H1 (cell line): ENCODE measurements at regions not wholly inside any gene's neighbourhood (a gene's known extent, or its start where the extent isn't known, plus 50 kb on each side); places are given as distances from the start of the nearest gene placed in this dataset.

Source experiments
- CTCF ChIA-PET: fragments of 300-600 bp; sonication (Branson Sonifier 250); formaldehyde crosslinking; loops from one replicate; lab custom pipeline; 2021; ENCODE audit not compliant: partially characterized antibody; lab: Charles Lee
- POLR2A ChIA-PET: fragments of 300-600 bp; sonication (Branson Sonifier 250); formaldehyde crosslinking; loops from one replicate; lab custom pipeline; 2021; ENCODE audit warnings: inconsistent platforms; ENCODE audit not compliant: partially characterized antibody; lab: Charles Lee
- DNase-seq, 2 experiments: peaks; one replicate each; pipeline versions ENCODE4 v3.0.0 to v3.0.0-alpha.2; 2010 to 2022; ENCODE audit warnings: low spot score in 2 of 2, low read depth in 1 of 2, mixed read lengths in 1 of 2
- FAIRE-seq: peaks from 2 replicates; lab custom pipeline; 2011; peaks lifted over from hg19 to GRCh38; lab: Jason Lieb, UNC
- H2AFZ ChIP-seq: 2 replicates; pipeline ENCODE4 v1.8.1; 2012; ENCODE audit warnings: low read length, inconsistent platforms
- H2AK5ac ChIP-seq: 2 replicates; pipeline ENCODE4 v1.6.1; 2013; ENCODE audit warnings: low read depth, low read length
- H2BK120ac ChIP-seq: replicated peaks from 2 replicates; pipeline ENCODE3; 2013; ENCODE audit warnings: low read depth, low read length, inconsistent platforms
- H2BK12ac ChIP-seq: 2 replicates; pipeline ENCODE4 v1.6.1; 2013; ENCODE audit warnings: low read depth, low read length
- H2BK15ac ChIP-seq: 2 replicates; pipeline ENCODE4 v1.6.1; 2013; ENCODE audit warnings: low read length
- H2BK20ac ChIP-seq: 2 replicates; pipeline ENCODE4 v1.6.1; 2013; ENCODE audit warnings: low read length
- H2BK5ac ChIP-seq: 2 replicates; pipeline ENCODE4 v1.6.1; 2013; ENCODE audit warnings: low read depth, low read length
- H3K14ac ChIP-seq: 2 replicates; pipeline ENCODE4 v1.6.1; 2013; ENCODE audit warnings: inconsistent platforms; ENCODE audit not compliant: insufficient read length
- H3K18ac ChIP-seq: 2 replicates; pipeline ENCODE4 v1.6.1; 2013; ENCODE audit warnings: low read length; ENCODE audit errors: extremely low read depth
- H3K23ac ChIP-seq: 2 replicates; pipeline ENCODE4 v1.6.1; 2013; ENCODE audit warnings: inconsistent platforms; ENCODE audit not compliant: insufficient read length
- H3K23me2 ChIP-seq: 2 replicates; pipeline ENCODE4 v1.6.1; 2013; ENCODE audit warnings: low read depth, low read length
- H3K27ac ChIP-seq: 2 replicates; pipeline ENCODE4 v1.6.1; 2011; ENCODE audit warnings: low read depth, low read length, inconsistent platforms
- H3K27me3 ChIP-seq, 4 experiments: replicated peaks in 1 of 4; 1 replicate in 1 of 4; 2 replicates in 3 of 4; pipeline versions ENCODE4 v1.6.1 to v1.8.1; 2011 to 2013; ENCODE audit warnings: low read length in 3 of 4, mild to moderate bottlenecking in 3 of 4, inconsistent platforms in 2 of 4, mixed read lengths in 2 of 4, moderate library complexity in 1 of 4; ENCODE audit not compliant: control insufficient read depth in 3 of 4, insufficient read depth in 3 of 4; ENCODE audit errors: extremely low read depth in 1 of 4
- H3K36me3 ChIP-seq, 4 experiments: 2 replicates each; pipeline versions ENCODE4 v1.6.1 to v1.8.1; 2011 to 2013; ENCODE audit warnings: mild to moderate bottlenecking in 4 of 4, low read length in 3 of 4, moderate library complexity in 2 of 4, control low read depth in 1 of 4, inconsistent platforms in 1 of 4; ENCODE audit not compliant: insufficient read depth in 4 of 4, control insufficient read depth in 2 of 4
- H3K4ac ChIP-seq: replicated peaks from 2 replicates; pipeline ENCODE3; 2013; ENCODE audit warnings: low read length, low read depth, mixed read lengths, inconsistent platforms; ENCODE audit not compliant: insufficient read length
- H3K4me1 ChIP-seq, 4 experiments: replicated peaks in 1 of 4; 1 replicate in 1 of 4; 2 replicates in 3 of 4; pipeline versions ENCODE4 v1.6.1 to v1.8.1; 2011 to 2013; ENCODE audit warnings: low read length in 3 of 4, inconsistent platforms in 2 of 4, mixed read lengths in 1 of 4; ENCODE audit not compliant: insufficient read depth in 4 of 4, control insufficient read depth in 3 of 4
- H3K4me2 ChIP-seq, 2 experiments: 2 replicates each; pipeline versions ENCODE4 v1.6.1 to v1.8.1; 2011 to 2013; ENCODE audit warnings: low read depth in 2 of 2, low read length in 2 of 2, control low read depth in 1 of 2, inconsistent platforms in 1 of 2, mild to moderate bottlenecking in 1 of 2; ENCODE audit not compliant: insufficient read depth in 1 of 2
- H3K4me3 ChIP-seq, 4 experiments: fragments of 200-600, 300-600 bp in 1 of 4; sonication (generic), shearing (Covaris generic), sonication (Bioruptor Twin) in 1 of 4; 2 replicates each; pipeline versions ENCODE4 v1.5.1 to v1.8.1; 2011 to 2016; ENCODE audit warnings: low read length in 4 of 4, low read depth in 3 of 4, control low read depth in 2 of 4, inconsistent platforms in 2 of 4, mild to moderate bottlenecking in 2 of 4, mixed read lengths in 1 of 4, moderate library complexity in 1 of 4; ENCODE audit not compliant: insufficient read depth in 2 of 4; ENCODE audit errors: extremely low read depth in 1 of 4
- H3K56ac ChIP-seq: replicated peaks from 2 replicates; pipeline ENCODE3; 2013; ENCODE audit warnings: low read depth, mild to moderate bottlenecking, mixed read lengths, low read length, inconsistent platforms; ENCODE audit not compliant: insufficient read length
- H3K79me1 ChIP-seq: 2 replicates; pipeline ENCODE4 v1.6.1; 2013; ENCODE audit warnings: low read depth, low read length, control low read depth
- H3K79me2 ChIP-seq, 2 experiments: 2 replicates each; pipeline versions ENCODE4 v1.6.1 to v1.8.1; 2012 to 2013; ENCODE audit warnings: low read length in 2 of 2, mild to moderate bottlenecking in 2 of 2, inconsistent platforms in 1 of 2; ENCODE audit not compliant: insufficient read depth in 2 of 2, control insufficient read depth in 1 of 2
- H3K9ac ChIP-seq, 4 experiments: replicated peaks in 1 of 4; 1 replicate in 1 of 4; 2 replicates in 3 of 4; pipeline versions ENCODE4 v1.6.1 to v1.8.1; 2011 to 2013; ENCODE audit warnings: low read depth in 3 of 4, low read length in 3 of 4, control low read depth in 2 of 4, mild to moderate bottlenecking in 2 of 4, moderate library complexity in 2 of 4, inconsistent platforms in 1 of 4; ENCODE audit errors: extremely low read depth in 1 of 4
- H3K9me3 ChIP-seq, 2 experiments: 2 replicates each; pipeline versions ENCODE4 v1.6.1 to v1.8.1; 2012 to 2013; ENCODE audit warnings: mild to moderate bottlenecking in 2 of 2, moderate library complexity in 2 of 2, control low read depth in 1 of 2, inconsistent platforms in 1 of 2, low read depth in 1 of 2, low read length in 1 of 2, mixed read lengths in 1 of 2; ENCODE audit not compliant: insufficient read depth in 2 of 2
- H4K20me1 ChIP-seq, 2 experiments: replicated peaks in 1 of 2; 2 replicates each; pipeline versions ENCODE3 to v1.8.1; 2011 to 2013; ENCODE audit warnings: inconsistent platforms in 2 of 2, low read length in 2 of 2, mild to moderate bottlenecking in 1 of 2; ENCODE audit not compliant: insufficient read depth in 2 of 2, control insufficient read depth in 1 of 2
- H4K5ac ChIP-seq: 2 replicates; pipeline ENCODE4 v1.6.1; 2013; ENCODE audit warnings: low read length, low read depth, mixed read lengths, inconsistent platforms; ENCODE audit not compliant: insufficient read length
- H4K8ac ChIP-seq: 2 replicates; pipeline ENCODE4 v1.8.0; 2013; ENCODE audit warnings: mild to moderate bottlenecking, moderate library complexity, low read length, inconsistent platforms; ENCODE audit not compliant: insufficient read depth; ENCODE audit errors: extremely low read depth
- H4K91ac ChIP-seq: replicated peaks from 2 replicates; pipeline ENCODE3; 2013; ENCODE audit warnings: low read length, mixed read lengths, inconsistent platforms; ENCODE audit not compliant: insufficient read length
- CHD2 ChIP-seq: IDR thresholded peaks from 2 replicates; pipeline ENCODE4 v1.6.1; 2012; ENCODE audit warnings: low read length, improper control_type of control experiment
- CREB1 ChIP-seq: IDR thresholded peaks from 2 replicates; pipeline ENCODE4 v1.6.1; 2012; ENCODE audit warnings: inconsistent platforms
- EP300 ChIP-seq, 2 experiments: IDR thresholded peaks; 1 replicate in 1 of 2; 2 replicates in 1 of 2; pipeline ENCODE4 v1.6.1; 2011 to 2012; ENCODE audit warnings: low read depth in 2 of 2, low read length in 2 of 2, mild to moderate bottlenecking in 2 of 2, borderline replicate concordance in 1 of 2, inconsistent platforms in 1 of 2, moderate library complexity in 1 of 2
- GTF2F1 ChIP-seq: IDR thresholded peaks from 2 replicates; pipeline ENCODE4 v1.6.1; 2012; ENCODE audit warnings: low read depth, low read length, improper control_type of control experiment, borderline replicate concordance
- JUN ChIP-seq: IDR thresholded peaks from 2 replicates; pipeline ENCODE4 v1.6.1; 2011; ENCODE audit warnings: low read depth, mild to moderate bottlenecking, improper control_type of control experiment, low read length
- RNF2 ChIP-seq: fragments of 200-900, 300-1000 bp; sonication (generic); IDR thresholded peaks from 2 replicates; pipeline ENCODE4 v1.7.1; 2016; ENCODE audit warnings: borderline replicate concordance, low read depth, mild to moderate bottlenecking, antibody characterized with exemption, low read length; ENCODE audit not compliant: poor library complexity, severe bottlenecking; ENCODE audit errors: missing control alignments
- SAP30 ChIP-seq: fragments of 300-600 bp; sonication (generic); IDR thresholded peaks from 2 replicates; pipeline ENCODE4 v1.7.1; 2012; ENCODE audit warnings: low read length, moderate library complexity, mild to moderate bottlenecking, inconsistent platforms; ENCODE audit not compliant: insufficient read depth, insufficient replicate concordance
- SIRT6 ChIP-seq: IDR thresholded peaks from one replicate; pipeline ENCODE4 v1.7.1; 2012; ENCODE audit warnings: low read length, inconsistent platforms
- SP1 ChIP-seq: IDR thresholded peaks from 2 replicates; pipeline ENCODE4 v1.6.1; 2011; ENCODE audit warnings: low read depth, low read length
- SP4 ChIP-seq: IDR thresholded peaks from 2 replicates; pipeline ENCODE4 v1.6.1; 2012; ENCODE audit warnings: low read length, inconsistent platforms
- SRF ChIP-seq: IDR thresholded peaks from 2 replicates; pipeline ENCODE4 v1.6.1; 2011; ENCODE audit warnings: mild to moderate bottlenecking, low read depth, low read length, moderate library complexity
- WGBS, 2 experiments: shearing (Covaris generic) in 1 of 2; methylation state at CpG; one replicate each; pipeline versions ENCODE4 v1.1.6 to v1.1.7; 2013 to 2015; ENCODE audit warnings: low lambda C conversion rate in 2 of 2, mixed read lengths in 2 of 2, inconsistent platforms in 1 of 2, low coverage in 1 of 2, missing lambda C conversion rate in 1 of 2; ENCODE audit not compliant: insufficient replicate concordance in 2 of 2, insufficient coverage in 1 of 2, insufficient read length in 1 of 2; ENCODE audit errors: extremely low coverage in 1 of 2, missing lambda C conversion rate in 1 of 2; 5-methylcytosine and 5-hydroxymethylcytosine counted together
- TF ChIP-seq, protein P1 (sequence below): IDR thresholded peaks from 2 replicates; pipeline ENCODE4 v1.6.1; 2012; ENCODE audit warnings: low read length, inconsistent platforms

DNA sequence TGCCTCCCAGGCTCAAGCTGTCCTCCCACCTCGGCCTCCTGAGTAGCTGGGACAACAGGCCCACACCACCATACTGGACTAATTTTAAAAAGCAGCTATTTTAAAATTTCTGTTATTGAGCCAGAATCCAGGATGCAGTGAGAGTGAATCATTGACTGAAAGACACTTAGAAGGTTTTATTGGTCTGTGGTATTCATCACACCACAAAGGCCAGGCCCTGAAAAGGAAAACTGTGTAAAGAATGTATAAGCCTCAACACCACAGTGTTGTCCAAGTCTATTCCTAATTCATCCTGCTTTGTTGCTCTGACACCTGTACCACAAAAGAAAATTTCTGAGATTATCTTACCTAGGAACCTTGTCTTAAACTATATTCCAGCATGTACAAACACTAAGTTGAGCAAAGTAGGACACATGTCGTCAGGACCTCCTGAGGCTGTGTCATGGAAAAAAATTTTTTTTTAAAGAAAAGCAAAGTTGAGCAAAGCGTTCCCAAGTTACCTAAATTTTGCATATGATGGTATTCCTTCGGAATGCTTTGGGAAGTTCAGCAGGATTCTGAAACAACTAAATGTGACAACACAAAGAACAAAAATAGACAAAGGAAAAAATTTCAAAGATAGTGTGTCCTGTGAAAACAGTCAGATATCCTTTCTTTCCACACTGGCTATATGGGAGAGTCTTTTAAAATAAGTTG is 129.6 kb upstream of the MKLN1 start:
- Histone ChIP-seq H3K4me3 (no peak overlapping the region), H3K79me2 (no peaks in the 10 kb centered on the region), H3K36me3 (no peaks in the 10 kb centered on the region), H2BK20ac (no peak overlapping the region), H2BK12ac (no peak overlapping the region), H3K4ac (no peak overlapping the region), H3K9me3 (no peaks in the 10 kb centered on the region), H3K23me2 (no peaks in the 10 kb centered on the region), H3K23ac (no peak overlapping the region), H3K56ac (no peak overlapping the region), H3K18ac (no peak overlapping the region), H3K4me1 (peaks cover 0 to 3% (median 0%) of the 10 kb centered on the region in 4 experiments; a peak in 1 of 7 replicates), H2BK120ac (no peak overlapping the region), H3K27me3 (no peaks in the 10 kb centered on the region), H4K91ac (no peak overlapping the region), H2BK5ac (no peak overlapping the region), H4K20me1 (no peaks in the 10 kb centered on the region), H2AK5ac (no peak overlapping the region), H4K8ac (no peak overlapping the region), H4K5ac (no peak overlapping the region), H3K9ac (no peak overlapping the region), H3K79me1 (no peaks in the 10 kb centered on the region), H3K27ac (no peak overlapping the region), H3K4me2 (no peak overlapping the region), H2BK15ac (no peak overlapping the region), H3K14ac (no peak overlapping the region), H2AFZ (no peak overlapping the region)
- FAIRE-seq, result no peak
- ChIA-PET POLR2A (no interaction called here), CTCF (interaction anchor here (1.3 kb wide), 1 partner anchor 9 kb away, joined by 3 read pairs; no protein-coding TSS in a partner anchor)
- no peak for DNase-seq
- WGBS, 2 experiments, result 93% methylated on average over 4 of the region's 4 CpGs; no CpG with 5 or more reads in 1 of the 2 experiments
- no peak for TF ChIP-seq SP1
- TF ChIP-seq GTF2F1, result no peak
- TF ChIP-seq, protein P1, sequence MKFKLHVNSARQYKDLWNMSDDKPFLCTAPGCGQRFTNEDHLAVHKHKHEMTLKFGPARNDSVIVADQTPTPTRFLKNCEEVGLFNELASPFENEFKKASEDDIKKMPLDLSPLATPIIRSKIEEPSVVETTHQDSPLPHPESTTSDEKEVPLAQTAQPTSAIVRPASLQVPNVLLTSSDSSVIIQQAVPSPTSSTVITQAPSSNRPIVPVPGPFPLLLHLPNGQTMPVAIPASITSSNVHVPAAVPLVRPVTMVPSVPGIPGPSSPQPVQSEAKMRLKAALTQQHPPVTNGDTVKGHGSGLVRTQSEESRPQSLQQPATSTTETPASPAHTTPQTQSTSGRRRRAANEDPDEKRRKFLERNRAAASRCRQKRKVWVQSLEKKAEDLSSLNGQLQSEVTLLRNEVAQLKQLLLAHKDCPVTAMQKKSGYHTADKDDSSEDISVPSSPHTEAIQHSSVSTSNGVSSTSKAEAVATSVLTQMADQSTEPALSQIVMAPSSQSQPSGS, result no peak
- TF ChIP-seq CHD2, result no peak
- no peak for TF ChIP-seq SRF
- TF ChIP-seq JUN, result no peak
- no peak for TF ChIP-seq RNF2
- TF ChIP-seq EP300 (IDR thresholded peaks at IDR 0.05; ENCODE audit: borderline replicate concordance in 1 of 2, low read depth in 2 of 2, low read length in 2 of 2), result no peak
- no peak for TF ChIP-seq SIRT6
- no peak for TF ChIP-seq SP4
- TF ChIP-seq CREB1, result no peak
- no peak for TF ChIP-seq SAP30
